CD4-positive, alpha-beta T cell treated with Interleukin-1 beta for 1 hour (primary cell): ENCODE measurements at regions not wholly inside any gene's neighbourhood (a gene's known extent, or its start where the extent isn't known, plus 50 kb on each side); places are given as distances from the start of the nearest gene placed in this dataset.

Experiments used
- DNase-seq, 2 donors: peaks; one replicate each; pipeline ENCODE4 v3.0.0-alpha.2; 2020 to 2022

GRCh38 chr2:145041706-145042105 is 521.8 kb upstream of the ZEB2 start:
- no peak for DNase-seq

- DNase-seq: no peak
Measured at GRCh38 chr2:145040433-145040832, 520.5 kb upstream of the ZEB2 start.

- DNase-seq: no peak
Measured at GRCh38 chr2:145038041-145038525, 518.2 kb upstream of the ZEB2 start.

DNA sequence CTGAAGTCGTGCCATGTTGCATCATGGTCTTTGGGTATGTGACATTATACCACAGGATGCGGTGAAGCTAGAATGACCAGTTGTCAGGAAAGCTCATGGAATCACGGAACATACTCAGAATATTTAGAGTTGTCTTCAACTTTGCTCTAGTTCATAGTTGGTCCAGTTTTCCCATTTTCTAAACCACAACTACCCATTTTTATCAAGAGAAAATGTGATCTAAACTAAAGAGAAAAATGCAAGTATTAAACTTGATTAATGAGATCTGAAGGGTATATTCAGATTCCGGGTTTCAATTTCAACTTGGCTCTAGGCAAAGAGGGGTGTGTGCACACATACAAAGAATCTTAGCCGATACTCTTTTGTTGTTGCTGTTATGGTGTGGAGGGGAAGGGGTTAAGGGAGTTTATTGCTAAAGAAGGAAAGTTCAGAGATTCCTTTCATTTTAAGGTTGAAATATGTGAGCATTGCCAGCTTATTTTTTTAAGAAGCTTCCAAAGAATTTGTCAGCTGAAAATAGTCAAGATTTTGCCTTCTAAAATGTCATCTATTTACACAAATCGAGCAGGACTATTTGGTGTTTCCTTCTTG is 516.6 kb upstream of the ZEB2 start:
- no peak for DNase-seq

DNA sequence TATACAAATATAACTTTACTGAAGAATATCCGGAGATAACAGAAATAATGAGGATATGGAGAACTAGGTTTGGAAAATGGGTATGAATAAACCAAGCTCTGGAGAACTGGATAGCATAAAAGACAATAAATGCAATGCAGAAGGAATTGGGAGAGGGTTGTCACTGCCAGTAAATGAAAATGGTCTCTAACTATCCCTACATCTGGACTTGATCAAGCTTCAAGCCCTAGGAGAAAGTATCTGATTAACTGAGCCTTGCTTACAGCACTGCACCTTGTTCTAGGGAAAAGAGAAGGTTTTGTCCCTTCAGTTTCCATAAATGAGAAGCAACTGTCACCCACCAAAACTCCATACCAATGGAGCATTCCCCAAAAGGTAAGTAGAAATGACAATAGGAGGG is 514.6 kb upstream of the ZEB2 start:
- no peak for DNase-seq

- DNase-seq: no peak
Measured at GRCh38 chr2:145033438-145033837, 513.5 kb upstream of the ZEB2 start.

- no peak for DNase-seq
Measured at GRCh38 chr2:145032791-145033190, 512.9 kb upstream of the ZEB2 start.

GRCh38 chr2:145029873-145030272 is 510.0 kb upstream of the ZEB2 start:
- no peak for DNase-seq

DNA sequence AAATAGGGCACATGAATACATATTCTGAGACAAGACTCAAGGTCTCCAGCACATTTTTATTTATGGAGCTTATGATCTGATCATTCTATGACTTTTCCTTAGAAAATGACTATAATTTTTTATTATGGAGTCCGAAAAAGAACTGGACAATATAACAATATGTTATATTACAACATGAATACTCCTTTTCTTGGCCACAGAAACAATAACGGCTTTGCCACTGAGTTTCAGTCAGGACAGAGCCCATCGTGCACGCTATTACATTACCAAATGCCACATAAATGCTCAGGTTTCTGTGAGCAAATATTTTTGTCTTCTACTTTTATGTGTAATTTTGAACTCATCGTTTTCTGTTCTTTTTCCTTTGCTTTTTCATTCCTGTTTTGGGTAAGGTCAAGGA is 509.2 kb upstream of the ZEB2 start:
- no peak for DNase-seq

- DNase-seq: no peak
Measured at GRCh38 chr2:145028101-145028920, 508.4 kb upstream of the ZEB2 start.

DNA sequence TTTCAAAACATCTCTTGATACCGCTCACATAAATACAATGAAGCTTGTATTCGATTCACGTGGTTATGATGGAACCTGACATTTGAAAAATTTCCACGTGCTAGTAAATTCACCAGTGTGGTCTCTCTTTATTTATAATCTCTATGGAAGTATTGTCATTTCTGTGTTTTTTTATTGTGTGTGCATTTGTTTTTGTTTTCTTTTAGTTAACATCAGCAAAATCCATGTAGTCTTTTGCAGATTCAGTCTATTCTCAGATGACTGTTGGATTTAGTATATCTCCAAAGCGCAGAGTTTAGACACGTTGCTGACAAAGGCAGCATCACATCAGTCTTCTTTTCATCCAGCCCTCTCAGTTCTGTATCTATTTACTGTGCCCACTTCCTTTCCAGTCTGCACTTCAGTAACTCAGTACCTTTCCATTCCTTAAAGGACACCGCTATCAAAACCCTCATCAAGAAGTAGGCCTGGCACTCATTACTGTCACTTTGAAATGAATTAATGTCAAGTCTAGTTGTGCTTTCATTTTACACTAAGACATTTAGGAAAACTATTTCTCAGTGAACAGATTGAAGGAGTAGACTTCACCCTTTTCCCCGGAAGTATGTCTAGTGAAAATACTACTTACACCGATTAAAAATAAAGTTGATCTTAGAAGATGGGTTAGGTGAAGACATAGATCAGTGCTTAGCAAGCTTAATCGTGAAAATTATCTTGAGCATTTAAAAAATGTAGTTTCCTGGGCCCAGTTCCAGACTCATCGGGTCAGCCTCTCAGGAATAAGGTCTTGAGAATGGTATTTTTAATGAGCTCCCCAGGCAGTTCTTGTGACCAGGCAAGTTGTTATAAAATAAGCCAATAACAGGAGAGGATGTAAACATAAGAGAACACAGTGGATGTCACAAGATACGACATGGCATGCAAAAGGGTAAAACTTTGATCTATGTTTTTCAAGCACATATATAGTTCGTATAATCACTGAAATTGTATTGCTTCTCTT is 506.8 kb upstream of the ZEB2 start:
- no peak for DNase-seq

DNA sequence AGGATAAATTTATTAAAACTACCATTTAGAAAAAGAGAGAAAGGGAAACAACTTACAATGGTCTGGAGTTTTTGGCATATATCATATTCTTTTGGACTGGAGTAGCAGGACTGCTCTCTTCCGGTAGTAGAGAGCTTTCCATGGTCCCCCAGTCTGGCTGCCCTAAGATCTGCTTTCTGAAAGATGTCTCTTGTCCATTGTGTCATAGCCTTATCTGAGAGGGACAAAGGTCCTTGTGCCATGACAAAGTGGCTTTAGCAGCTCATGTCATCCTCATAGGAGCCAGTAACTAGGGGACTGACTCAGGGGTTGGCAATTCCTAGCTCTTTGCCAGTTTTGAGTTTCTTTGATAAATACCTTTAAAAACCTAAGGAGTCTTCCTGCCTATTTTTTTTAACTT is 505.5 kb upstream of the ZEB2 start:
- no peak for DNase-seq

- no peak for DNase-seq
Measured at GRCh38 chr2:145023334-145023934, 503.5 kb upstream of the ZEB2 start.

DNA sequence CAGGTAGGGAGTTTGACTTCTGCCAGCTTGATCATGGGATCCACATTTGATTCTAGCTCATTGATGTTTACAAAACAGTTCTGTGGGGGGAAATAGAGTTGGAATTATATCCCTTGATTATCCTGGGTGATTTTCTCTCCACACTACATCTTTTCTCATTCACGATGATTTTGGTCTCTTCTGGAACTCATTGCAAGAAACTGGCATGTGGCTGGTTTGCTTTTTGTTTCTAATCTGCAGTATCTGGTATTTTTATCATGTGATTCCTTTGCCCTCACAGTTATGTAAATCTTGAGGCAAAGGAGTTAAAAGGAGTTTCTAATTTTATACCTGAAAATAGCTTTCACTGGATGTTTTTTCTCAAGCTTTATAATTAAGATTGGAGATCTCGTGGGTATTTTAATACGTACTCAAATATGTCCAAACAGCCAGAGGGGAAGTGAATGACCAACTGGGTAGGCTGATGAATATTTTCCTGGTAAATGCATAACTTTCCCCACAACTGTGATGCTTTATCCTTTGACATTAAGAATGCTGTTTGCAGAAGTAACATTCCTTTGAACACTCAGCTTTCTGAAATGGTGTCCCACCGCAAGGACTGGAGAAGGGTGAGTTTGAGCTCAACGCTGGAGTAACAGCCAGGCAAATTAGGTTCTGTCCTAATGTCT is 502.9 kb upstream of the ZEB2 start:
- DNase-seq: no peak

DNA sequence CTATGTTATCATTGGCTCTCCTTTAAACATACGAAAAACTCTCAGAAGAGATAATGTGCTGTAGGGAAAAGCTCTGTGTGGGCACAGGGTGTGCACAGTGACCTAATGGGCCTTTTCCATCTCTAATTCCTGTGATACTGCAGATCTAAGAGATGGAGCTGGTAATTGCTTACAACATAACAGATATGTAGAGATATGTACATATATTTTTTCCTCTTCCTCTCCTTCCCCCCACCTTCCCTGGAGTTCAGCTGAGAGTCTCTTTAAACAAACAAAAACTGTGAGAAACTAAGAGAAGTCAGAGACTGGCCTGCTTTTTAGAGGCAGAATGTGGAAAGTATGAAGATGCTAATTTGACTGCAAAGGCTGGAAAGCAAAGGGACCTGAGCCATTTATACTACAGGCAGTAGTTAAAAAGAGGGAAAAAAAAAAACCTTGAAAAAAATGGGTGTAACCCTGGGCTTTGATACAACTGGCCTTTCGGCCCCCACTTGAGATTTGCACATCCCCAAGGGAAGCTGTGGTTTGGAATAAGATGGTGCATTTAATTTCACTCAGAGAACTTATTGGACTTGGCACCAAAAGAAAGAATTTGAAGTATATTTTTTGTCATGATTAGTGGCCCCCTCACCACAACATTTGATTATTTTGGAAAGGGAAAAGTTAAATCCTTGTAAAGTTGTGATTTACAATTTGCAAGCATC is 502.2 kb upstream of the ZEB2 start:
- DNase-seq: no peak

GRCh38 chr2:145020694-145021093 is 500.8 kb upstream of the ZEB2 start:
- DNase-seq: no peak

- DNase-seq: no peak
Measured at GRCh38 chr2:145020139-145020538, 500.2 kb upstream of the ZEB2 start.

GRCh38 chr2:145018502-145018901 is 498.6 kb upstream of the ZEB2 start:
- no peak for DNase-seq

GRCh38 chr2:145017149-145017548 is 497.2 kb upstream of the ZEB2 start:
- no peak for DNase-seq

- DNase-seq: no peak
Measured at GRCh38 chr2:145016711-145017110, 496.8 kb upstream of the ZEB2 start.

- no peak for DNase-seq
Measured at GRCh38 chr2:145015561-145015960, 495.6 kb upstream of the ZEB2 start.

DNA sequence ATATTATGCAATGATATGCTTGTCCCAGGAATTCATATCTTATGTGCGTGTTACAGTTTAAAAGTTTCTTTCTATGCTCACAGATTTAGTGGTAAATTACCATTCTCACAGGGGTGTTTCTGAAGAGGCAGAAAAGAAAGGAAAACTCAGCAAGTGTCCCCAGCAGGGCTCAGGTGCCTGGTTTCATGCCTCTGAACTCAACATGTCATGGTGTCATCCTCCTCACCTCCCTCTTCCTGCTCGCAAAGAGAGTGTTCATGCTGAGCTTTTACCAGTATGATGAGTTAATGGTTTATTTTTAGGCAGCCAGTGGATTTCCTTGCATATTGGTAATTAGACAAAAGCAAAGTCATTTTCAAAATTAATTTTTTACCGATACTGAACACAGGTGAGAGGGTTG is 492.9 kb upstream of the ZEB2 start:
- DNase-seq: no peak
